B cell (primary cell): ENCODE measurements at regions not wholly inside any gene's neighbourhood (a gene's known extent, or its start where the extent isn't known, plus 50 kb on each side); places are given as distances from the start of the nearest gene placed in this dataset.

ENCODE experiments used
- CTCF ChIP-seq: fragments of 200-600 bp; IDR thresholded peaks from one replicate; pipeline ENCODE4 v1.8.0; 2022; ENCODE audit warnings: antibody characterized with exemption, mild to moderate bottlenecking
- EZH2 ChIP-seq: IDR thresholded peaks from 2 replicates; pipeline ENCODE4 v1.6.1; 2012; ENCODE audit warnings: borderline replicate concordance, low read depth, mild to moderate bottlenecking, moderate library complexity, low read length; ENCODE audit not compliant: insufficient read depth, poor library complexity, severe bottlenecking

- TF ChIP-seq CTCF (no peak), EZH2 (no peak)
Observed at GRCh38 chr3:113063126-113063894, 72.5 kb downstream of the GTPBP8 start.
